Spinal cord (tissue), 9 donors: ENCODE measurements at regions not wholly inside any gene's neighbourhood (a gene's known extent, or its start where the extent isn't known, plus 50 kb on each side); places are given as distances from the start of the nearest gene placed in this dataset.
"Not testable (repeated sequence)": the region's sequence is repeated elsewhere in the genome, so short reads cannot be mapped to it uniquely, and the experiment has no call there.

ENCODE experiments used
- DNase-seq, 6 donors: peaks; one replicate each; pipeline versions ENCODE4 v3.0.0 to v3.0.0-alpha.2; 2013 to 2015; ENCODE audit warnings: low spot score in 6 of 6, low read depth in 4 of 6
- H3K27ac ChIP-seq: one replicate; pipeline ENCODE4 v1.5.1; 2013; ENCODE audit warnings: low read depth, low read length, control low read depth
- H3K27me3 ChIP-seq: one replicate; pipeline ENCODE4 v1.6.1; 2013; ENCODE audit warnings: low read length; ENCODE audit not compliant: control insufficient read depth, insufficient read depth
- H3K36me3 ChIP-seq: one replicate; pipeline ENCODE4 v1.6.1; 2013; ENCODE audit warnings: low read length; ENCODE audit not compliant: control insufficient read depth, insufficient read depth
- H3K4me1 ChIP-seq: one replicate; pipeline ENCODE4 v1.6.1; 2013; ENCODE audit warnings: low read length; ENCODE audit not compliant: control insufficient read depth, insufficient read depth
- H3K4me3 ChIP-seq: one replicate; pipeline ENCODE4 v1.5.1; 2013; ENCODE audit warnings: low read depth, low read length, control low read depth
- H3K9me3 ChIP-seq: one replicate; pipeline ENCODE4 v1.6.1; 2013; ENCODE audit warnings: low read length; ENCODE audit not compliant: control insufficient read depth, insufficient read depth
- WGBS: methylation state at CpG from one replicate; pipeline ENCODE4 v1.1.5; 2013; ENCODE audit warnings: missing lambda C conversion rate; ENCODE audit not compliant: insufficient coverage; 5-methylcytosine and 5-hydroxymethylcytosine counted together
- donor health status: healthy.

GRCh38 chr15:20348900-20349773, 192.5 kb downstream of the GOLGA6L6 start:
- no peaks in the 10 kb centered on the region for H3K4me1 ChIP-seq
- no peaks in the 10 kb centered on the region for H3K27me3 ChIP-seq
- peaks cover 4% of the 10 kb centered on the region for H3K36me3 ChIP-seq
- no peak overlapping the region for H3K4me3 ChIP-seq
- H3K9me3 ChIP-seq, result peaks cover 2% of the 10 kb centered on the region
- H3K27ac ChIP-seq, result no peak overlapping the region
- no peak for DNase-seq
- WGBS, result 85% methylated on average over 18 of the region's 18 CpGs

GRCh38 chr15:20348291-20348899, 193.2 kb downstream of the GOLGA6L6 start:
- Histone ChIP-seq H3K27me3 (no peaks in the 10 kb centered on the region), H3K36me3 (peaks cover 4% of the 10 kb centered on the region), H3K4me1 (no peaks in the 10 kb centered on the region), H3K4me3 (no peak overlapping the region), H3K27ac (no peak overlapping the region), H3K9me3 (peaks cover 2% of the 10 kb centered on the region)
- no peak for DNase-seq
- 79% methylated on average over 13 of the region's 13 CpGs for WGBS

- Histone ChIP-seq H3K4me1 (no peaks in the 10 kb centered on the region), H3K27ac (no peak overlapping the region), H3K27me3 (no peaks in the 10 kb centered on the region), H3K4me3 (no peak overlapping the region), H3K9me3 (peaks cover 7% of the 10 kb centered on the region), H3K36me3 (peaks cover 11% of the 10 kb centered on the region)
- WGBS, result 20% methylated on average over 4 of the region's 4 CpGs
- no peak for DNase-seq
Measured at GRCh38 chr15:20346082-20346805, 195.4 kb downstream of the GOLGA6L6 start.

- Histone ChIP-seq H3K4me1 (no peaks in the 10 kb centered on the region), H3K9me3 (peaks cover 12% of the 10 kb centered on the region), H3K4me3 (no peak overlapping the region), H3K36me3 (peaks cover 18% of the 10 kb centered on the region), H3K27ac (no peak overlapping the region), H3K27me3 (no peaks in the 10 kb centered on the region)
- DNase-seq, result no peak
- 60% methylated on average over 4 of the region's 7 CpGs for WGBS
Measured at GRCh38 chr15:20345401-20345958, 196.1 kb downstream of the GOLGA6L6 start.

- Histone ChIP-seq H3K4me3 (no peak overlapping the region), H3K9me3 (peaks cover 14% of the 10 kb centered on the region), H3K4me1 (no peaks in the 10 kb centered on the region), H3K36me3 (peaks cover 23% of the 10 kb centered on the region), H3K27ac (no peak overlapping the region), H3K27me3 (no peaks in the 10 kb centered on the region)
- WGBS, result 71% methylated on average over 12 of the region's 12 CpGs
- no peak for DNase-seq
Measured at GRCh38 chr15:20344601-20345400, 196.8 kb downstream of the GOLGA6L6 start.

GRCh38 chr15:20343395-20344211, 198.0 kb downstream of the GOLGA6L6 start:
- H3K4me3 ChIP-seq, H3K27me3 ChIP-seq, H3K4me1 ChIP-seq, H3K27ac ChIP-seq: not testable (repeated sequence)
- H3K36me3 ChIP-seq, result peaks cover 19% of the 10 kb centered on the region
- 73% methylated on average over 10 of the region's 10 CpGs for WGBS
- peaks cover 14% of the 10 kb centered on the region for H3K9me3 ChIP-seq
- peak in 1 of 6 donors; percentile 0 for DNase-seq

GRCh38 chr15:20342601-20343394, 198.8 kb downstream of the GOLGA6L6 start:
- not testable (repeated sequence) for H3K4me3 ChIP-seq, H3K4me1 ChIP-seq, H3K27me3 ChIP-seq, H3K27ac ChIP-seq, DNase-seq
- Histone ChIP-seq H3K36me3 (peaks cover 19% of the 10 kb centered on the region), H3K9me3 (peaks cover 14% of the 10 kb centered on the region)
- WGBS, result 57% methylated on average over 3 of the region's 4 CpGs

GRCh38 chr15:20341901-20342600, 199.5 kb downstream of the GOLGA6L6 start:
- H3K9me3 ChIP-seq, result peaks cover 16% of the 10 kb centered on the region
- peak in 1 of 6 donors; percentile 58 for DNase-seq
- WGBS, result 60% methylated on average over 5 of the region's 5 CpGs

More at GRCh38 chr15:20341901-20342600, 199.5 kb downstream of the GOLGA6L6 start:
- H3K27me3 ChIP-seq, result no peaks in the 10 kb centered on the region
- peaks cover 19% of the 10 kb centered on the region for H3K36me3 ChIP-seq
- H3K4me1 ChIP-seq, result no peaks in the 10 kb centered on the region
- H3K27ac ChIP-seq, result no peak overlapping the region
- H3K4me3 ChIP-seq, result no peak overlapping the region
